Mesothelial cell of epicardium (in vitro differentiated cells): ENCODE measurements at regions not wholly inside any gene's neighbourhood (a gene's known extent, or its start where the extent isn't known, plus 50 kb on each side); places are given as distances from the start of the nearest gene placed in this dataset.

Experiments used
- DNase-seq, 2 experiments: peaks; one replicate each; pipeline ENCODE4 v3.0.0; 2021; ENCODE audit warnings: low spot score in 2 of 2; ENCODE audit not compliant: unreplicated experiment in 2 of 2
- H3K27ac Mint-ChIP-seq: 2 replicates; pipeline ENCODE4 v1.8.0; 2021; ENCODE audit warnings: mixed read lengths
- H3K27me3 Mint-ChIP-seq: 2 replicates; pipeline ENCODE4 v1.8.0; 2021; ENCODE audit warnings: low read depth, mixed read lengths
- H3K36me3 Mint-ChIP-seq: 2 replicates; pipeline ENCODE4 v1.8.0; 2021; ENCODE audit warnings: mixed read lengths
- H3K4me1 Mint-ChIP-seq: 2 replicates; pipeline ENCODE4 v1.8.0; 2021; ENCODE audit warnings: mixed read lengths
- H3K4me3 Mint-ChIP-seq: 2 replicates; pipeline ENCODE4 v1.8.0; 2021; ENCODE audit warnings: mild to moderate bottlenecking, moderate library complexity, mixed read lengths
- H3K9me3 Mint-ChIP-seq: 2 replicates; pipeline ENCODE4 v1.8.0; 2021; ENCODE audit warnings: mixed read lengths
- TF ChIP-seq, protein P1 (sequence below): fragments of 200-600 bp; sonication (generic); IDR thresholded peaks from one replicate; pipeline ENCODE4 v1.5.0; 2021; ENCODE audit warnings: antibody characterized with exemption; ENCODE audit not compliant: unreplicated experiment

DNA sequence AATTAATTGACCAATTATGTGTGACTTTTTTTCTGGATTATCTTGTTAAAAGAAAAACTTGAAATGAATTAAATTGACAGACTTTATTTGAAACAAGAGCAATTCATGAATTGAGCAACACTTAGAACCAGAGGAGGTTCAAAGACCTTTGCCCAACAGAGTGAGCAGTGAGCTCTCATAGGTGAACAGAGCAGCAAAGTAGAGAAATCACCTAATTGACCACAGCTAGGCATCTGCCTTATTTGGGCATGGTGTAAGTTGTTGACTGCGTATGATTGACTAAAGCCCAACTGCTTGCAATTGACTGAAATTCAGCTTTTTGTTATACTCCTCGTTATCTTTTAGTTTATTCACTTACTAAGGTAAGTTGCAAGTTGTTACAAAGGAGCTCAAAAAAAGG is 1216.0 kb upstream of the ALCAM start:
- no peak overlapping the region for H3K4me3 Mint-ChIP-seq
- no peak overlapping the region for H3K27ac Mint-ChIP-seq
- no peaks in the 10 kb centered on the region for H3K9me3 Mint-ChIP-seq
- TF ChIP-seq, protein P1, sequence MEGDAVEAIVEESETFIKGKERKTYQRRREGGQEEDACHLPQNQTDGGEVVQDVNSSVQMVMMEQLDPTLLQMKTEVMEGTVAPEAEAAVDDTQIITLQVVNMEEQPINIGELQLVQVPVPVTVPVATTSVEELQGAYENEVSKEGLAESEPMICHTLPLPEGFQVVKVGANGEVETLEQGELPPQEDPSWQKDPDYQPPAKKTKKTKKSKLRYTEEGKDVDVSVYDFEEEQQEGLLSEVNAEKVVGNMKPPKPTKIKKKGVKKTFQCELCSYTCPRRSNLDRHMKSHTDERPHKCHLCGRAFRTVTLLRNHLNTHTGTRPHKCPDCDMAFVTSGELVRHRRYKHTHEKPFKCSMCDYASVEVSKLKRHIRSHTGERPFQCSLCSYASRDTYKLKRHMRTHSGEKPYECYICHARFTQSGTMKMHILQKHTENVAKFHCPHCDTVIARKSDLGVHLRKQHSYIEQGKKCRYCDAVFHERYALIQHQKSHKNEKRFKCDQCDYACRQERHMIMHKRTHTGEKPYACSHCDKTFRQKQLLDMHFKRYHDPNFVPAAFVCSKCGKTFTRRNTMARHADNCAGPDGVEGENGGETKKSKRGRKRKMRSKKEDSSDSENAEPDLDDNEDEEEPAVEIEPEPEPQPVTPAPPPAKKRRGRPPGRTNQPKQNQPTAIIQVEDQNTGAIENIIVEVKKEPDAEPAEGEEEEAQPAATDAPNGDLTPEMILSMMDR, result no peak
- no peaks in the 10 kb centered on the region for H3K4me1 Mint-ChIP-seq
- no peak for DNase-seq
- no peaks in the 10 kb centered on the region for H3K27me3 Mint-ChIP-seq
- no peaks in the 10 kb centered on the region for H3K36me3 Mint-ChIP-seq

DNA sequence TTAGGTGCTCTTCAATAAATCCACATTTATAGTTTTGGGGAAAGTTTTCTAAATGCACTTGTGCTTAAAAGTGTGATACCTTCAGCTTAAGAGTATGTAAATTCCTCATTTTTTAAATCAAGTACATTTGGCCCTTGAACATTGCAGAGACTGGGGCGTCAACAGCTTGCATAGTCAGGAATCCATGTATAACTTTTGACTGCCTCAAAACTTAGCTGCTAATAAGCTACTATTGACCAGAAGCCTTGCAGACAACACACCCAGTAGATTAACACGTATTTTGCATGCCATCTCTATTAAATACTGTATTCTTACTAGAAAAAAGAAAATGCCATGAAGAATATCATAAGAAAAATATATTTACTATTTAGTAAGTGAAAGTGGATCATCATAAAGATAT is 1211.8 kb upstream of the ALCAM start:
- no peak overlapping the region for H3K27ac Mint-ChIP-seq
- no peaks in the 10 kb centered on the region for H3K9me3 Mint-ChIP-seq
- no peaks in the 10 kb centered on the region for H3K27me3 Mint-ChIP-seq
- TF ChIP-seq, protein P1, result no peak
- DNase-seq, result no peak
- H3K4me1 Mint-ChIP-seq, result no peaks in the 10 kb centered on the region
- H3K36me3 Mint-ChIP-seq, result no peaks in the 10 kb centered on the region
- H3K4me3 Mint-ChIP-seq, result no peak overlapping the region

DNA sequence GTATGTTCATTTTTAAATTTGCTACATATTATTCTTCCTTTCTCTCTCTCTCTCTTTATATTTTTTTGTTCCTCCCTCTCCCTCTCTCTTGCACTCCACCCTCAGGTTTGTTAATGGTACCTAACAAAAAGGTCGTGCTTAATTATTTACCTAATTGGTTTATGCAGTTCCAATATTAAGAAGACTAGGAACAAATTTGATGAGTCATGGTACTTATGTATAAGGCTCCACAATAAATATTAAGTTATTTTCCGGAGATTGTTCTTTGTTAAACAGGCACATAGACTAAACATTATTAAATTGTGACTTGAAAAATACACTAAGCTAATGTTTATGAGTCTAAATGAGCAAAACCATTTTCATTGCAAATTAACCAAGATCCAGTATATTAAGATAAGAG is 1200.8 kb upstream of the ALCAM start:
- TF ChIP-seq, protein P1, result no peak
- DNase-seq, result no peak
- Mint-ChIP-seq H3K27ac (no peak overlapping the region), H3K4me3 (no peak overlapping the region), H3K4me1 (no peaks in the 10 kb centered on the region), H3K27me3 (no peaks in the 10 kb centered on the region), H3K9me3 (peaks cover 22% of the 10 kb centered on the region), H3K36me3 (peaks cover 5% of the 10 kb centered on the region)

DNA sequence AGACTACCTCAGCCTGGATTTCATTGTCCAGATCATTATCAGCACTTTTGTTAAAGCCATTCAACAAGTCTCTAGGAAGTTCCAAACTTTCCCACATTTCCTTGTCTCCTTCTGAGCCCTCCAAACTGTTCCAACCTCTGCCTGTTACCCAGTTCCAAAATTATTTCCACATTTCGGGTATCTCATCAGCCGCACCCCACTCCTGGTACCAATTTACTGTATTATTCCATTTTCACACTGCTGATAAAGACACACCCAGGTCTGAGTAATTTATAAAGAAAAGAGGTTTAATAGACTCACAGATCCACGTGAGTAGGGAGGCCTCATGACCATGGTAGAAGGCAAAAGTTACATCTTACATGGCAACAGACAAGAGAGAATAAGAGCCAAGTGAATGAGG is 1198.3 kb upstream of the ALCAM start:
- no peak for DNase-seq
- Mint-ChIP-seq H3K27me3 (no peaks in the 10 kb centered on the region), H3K27ac (no peak overlapping the region), H3K4me3 (no peak overlapping the region), H3K36me3 (peaks cover 5% of the 10 kb centered on the region), H3K9me3 (peaks cover 22% of the 10 kb centered on the region), H3K4me1 (no peaks in the 10 kb centered on the region)
- TF ChIP-seq, protein P1, result no peak

DNA sequence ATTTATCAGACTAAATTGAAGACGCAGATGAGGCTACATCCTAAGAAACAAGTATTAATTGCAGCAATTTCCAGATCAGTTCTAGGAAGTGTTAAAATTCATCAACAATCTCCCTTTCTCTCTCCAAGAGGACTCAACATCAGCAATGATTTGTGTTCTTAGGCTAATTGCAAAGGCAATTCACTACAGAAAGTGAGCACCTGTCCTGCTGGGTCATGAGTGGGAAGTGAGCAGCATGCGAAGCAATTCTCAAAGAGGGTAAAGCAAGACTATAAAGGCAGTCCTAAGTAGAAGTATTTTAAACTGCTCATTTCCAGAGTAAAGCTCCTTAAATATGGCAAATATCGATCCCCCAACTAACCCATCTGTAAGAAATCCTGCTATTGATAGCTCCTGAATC is 1191.0 kb upstream of the ALCAM start:
- H3K4me3 Mint-ChIP-seq, result no peak overlapping the region
- no peak overlapping the region for H3K27ac Mint-ChIP-seq
- DNase-seq, result no peak
- no peaks in the 10 kb centered on the region for H3K4me1 Mint-ChIP-seq
- no peaks in the 10 kb centered on the region for H3K36me3 Mint-ChIP-seq
- no peaks in the 10 kb centered on the region for H3K27me3 Mint-ChIP-seq
- TF ChIP-seq, protein P1, result no peak
- peaks cover 3% of the 10 kb centered on the region for H3K9me3 Mint-ChIP-seq

DNA sequence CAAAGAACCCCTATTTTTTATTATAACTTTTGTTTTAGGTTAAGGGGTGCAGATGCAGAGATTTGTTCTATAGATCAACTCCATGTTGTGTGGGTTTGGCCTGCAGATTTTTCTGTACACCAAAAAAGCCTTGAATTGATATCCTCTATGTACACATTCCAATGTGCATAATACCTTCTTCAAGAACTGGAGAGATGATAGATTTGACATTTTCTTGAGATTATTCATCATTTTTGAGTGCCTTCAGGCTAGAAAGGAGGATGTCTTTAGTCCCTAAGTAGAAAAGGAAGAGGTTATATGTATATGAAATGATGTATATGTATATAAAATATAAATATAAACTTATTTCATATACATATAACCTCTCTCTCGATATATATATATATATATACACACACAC is 1190.0 kb upstream of the ALCAM start:
- Mint-ChIP-seq H3K4me3 (no peak overlapping the region), H3K36me3 (no peaks in the 10 kb centered on the region), H3K27ac (no peak overlapping the region), H3K27me3 (no peaks in the 10 kb centered on the region), H3K9me3 (peaks cover 3% of the 10 kb centered on the region), H3K4me1 (no peaks in the 10 kb centered on the region)
- TF ChIP-seq, protein P1, result no peak
- no peak for DNase-seq
